Erythroblast (primary cell): ENCODE measurements at regions not wholly inside any gene's neighbourhood (a gene's known extent, or its start where the extent isn't known, plus 50 kb on each side); places are given as distances from the start of the nearest gene placed in this dataset.

Experiments used
- DNase-seq, 2 experiments: peaks; one replicate each; lab custom pipeline; 2025; lab: John Stamatoyannopoulos, UW
- GATA1 ChIP-seq: IDR thresholded peaks from 2 replicates; pipeline ENCODE4 v1.6.1; 2011; ENCODE audit warnings: low read depth, mild to moderate bottlenecking, control low read depth, low read length, moderate library complexity
- POLR2A ChIP-seq: IDR thresholded peaks from 2 replicates; pipeline ENCODE4 v1.6.1; 2011; ENCODE audit warnings: mild to moderate bottlenecking, low read length

DNA sequence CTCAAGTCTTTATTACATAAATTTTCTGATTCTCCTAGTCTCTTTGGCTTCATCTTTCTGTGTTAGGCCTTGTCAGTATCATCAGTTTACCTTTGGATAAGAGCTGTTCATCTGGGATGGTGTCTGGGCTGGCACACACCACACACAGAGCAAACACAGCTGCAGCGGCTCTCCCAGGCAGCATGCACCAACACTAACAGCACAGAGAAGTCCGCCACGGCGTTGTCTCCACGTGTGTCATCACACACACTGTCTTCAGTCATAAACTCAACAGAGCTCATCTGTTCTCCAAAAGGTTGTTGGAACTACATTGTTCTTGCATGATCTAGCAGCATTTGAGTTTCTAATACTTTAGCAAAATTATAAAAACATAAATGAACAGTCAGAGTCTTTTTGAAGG, 851.9 kb upstream of the FRG1 start:
- no peak for DNase-seq
- TF ChIP-seq GATA1 (no peak), POLR2A (no peak)

DNA sequence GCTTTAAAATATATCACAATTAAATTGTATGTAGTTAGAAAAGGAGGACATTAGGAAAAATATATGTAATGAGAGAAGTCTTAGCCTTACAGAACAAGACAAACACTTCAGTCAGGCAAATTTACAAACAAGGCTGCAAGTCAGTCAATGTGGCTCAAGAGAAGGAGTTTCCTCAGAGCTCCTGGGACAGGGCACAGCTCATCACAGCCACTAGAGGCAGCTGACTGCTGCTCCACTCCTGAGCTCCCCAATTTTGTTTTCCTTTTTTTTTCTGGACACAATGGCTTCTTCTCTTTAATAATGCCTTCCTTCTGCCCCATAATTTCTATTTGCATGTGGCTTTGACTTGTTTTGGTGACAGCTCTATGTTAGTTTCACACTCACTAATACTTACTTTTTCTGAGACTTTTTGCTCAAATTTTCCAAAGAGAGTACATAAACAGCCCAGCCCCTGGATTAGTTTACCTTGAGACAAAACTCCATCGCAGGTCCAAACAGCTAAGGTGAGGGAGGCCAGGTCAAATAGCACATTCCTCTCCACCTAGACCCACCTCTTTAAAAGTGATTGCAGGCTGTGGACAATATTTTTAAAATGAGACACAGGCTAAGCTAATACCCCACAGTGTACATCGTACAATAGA, 850.4 kb upstream of the FRG1 start:
- DNase-seq, result no peak
- TF ChIP-seq GATA1, result no peak
- no peak for TF ChIP-seq POLR2A

DNA sequence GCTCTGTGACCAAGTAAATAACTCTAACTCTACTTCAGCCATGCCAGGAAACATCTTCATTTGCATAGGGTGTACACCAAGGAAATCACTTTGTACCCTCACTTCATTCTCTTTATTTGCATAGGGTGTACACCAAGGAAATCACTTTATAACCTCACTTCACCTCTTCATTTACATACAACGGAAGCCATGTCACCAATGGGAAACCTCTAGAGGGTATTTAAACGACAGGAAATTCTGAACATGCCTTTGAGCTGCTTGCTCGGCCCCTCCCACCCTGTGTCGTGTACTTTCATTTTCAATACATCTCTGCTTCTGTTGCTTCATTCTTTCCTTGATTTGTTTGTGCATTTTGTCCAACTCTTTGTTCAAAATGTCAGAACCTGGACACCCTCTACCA, 848.1 kb upstream of the FRG1 start:
- no peak for TF ChIP-seq POLR2A
- no peak for TF ChIP-seq GATA1
- DNase-seq, result no peak

DNA sequence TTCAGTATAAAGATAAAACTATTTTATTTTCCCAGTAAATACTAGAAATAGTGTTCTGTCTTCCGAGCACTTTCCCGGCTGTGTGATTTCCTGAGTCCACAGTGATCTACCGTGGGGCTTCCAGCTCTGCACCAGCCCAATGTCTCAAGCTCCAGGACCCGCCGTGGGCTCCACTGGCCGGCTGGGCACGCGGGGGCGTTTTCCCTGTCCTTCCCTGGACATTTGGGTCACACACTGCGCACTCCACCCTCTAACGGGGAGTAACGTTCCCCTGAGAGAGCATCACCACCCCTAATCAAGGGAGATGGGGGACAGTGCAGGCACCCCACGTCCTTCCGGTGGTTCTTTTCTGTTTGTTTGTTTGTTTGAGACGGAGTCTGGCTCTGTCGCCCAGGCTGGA, 844.6 kb upstream of the FRG1 start:
- no peak for DNase-seq
- TF ChIP-seq GATA1, result no peak

DNA sequence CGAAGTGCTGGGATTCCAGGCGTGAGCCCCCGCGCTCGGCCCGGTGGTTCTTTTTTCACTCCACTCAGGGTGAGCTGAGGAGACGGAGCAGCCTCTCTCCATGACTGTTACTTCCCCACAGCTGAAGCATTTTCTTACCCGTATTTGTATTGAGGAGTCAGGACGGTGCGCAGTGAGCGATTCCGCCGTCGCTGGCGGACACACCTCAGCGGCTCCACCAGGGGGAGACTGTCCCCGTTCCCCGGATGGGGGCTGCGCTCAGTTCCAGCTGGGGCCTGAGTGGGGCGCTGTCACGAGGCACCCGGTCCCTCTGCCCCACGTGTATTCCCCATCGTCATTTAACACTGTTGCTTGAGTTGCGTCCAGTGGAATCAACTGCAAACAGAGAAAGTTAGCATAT, 844.0 kb upstream of the FRG1 start:
- TF ChIP-seq GATA1, result no peak
- no peak for TF ChIP-seq POLR2A

DNA sequence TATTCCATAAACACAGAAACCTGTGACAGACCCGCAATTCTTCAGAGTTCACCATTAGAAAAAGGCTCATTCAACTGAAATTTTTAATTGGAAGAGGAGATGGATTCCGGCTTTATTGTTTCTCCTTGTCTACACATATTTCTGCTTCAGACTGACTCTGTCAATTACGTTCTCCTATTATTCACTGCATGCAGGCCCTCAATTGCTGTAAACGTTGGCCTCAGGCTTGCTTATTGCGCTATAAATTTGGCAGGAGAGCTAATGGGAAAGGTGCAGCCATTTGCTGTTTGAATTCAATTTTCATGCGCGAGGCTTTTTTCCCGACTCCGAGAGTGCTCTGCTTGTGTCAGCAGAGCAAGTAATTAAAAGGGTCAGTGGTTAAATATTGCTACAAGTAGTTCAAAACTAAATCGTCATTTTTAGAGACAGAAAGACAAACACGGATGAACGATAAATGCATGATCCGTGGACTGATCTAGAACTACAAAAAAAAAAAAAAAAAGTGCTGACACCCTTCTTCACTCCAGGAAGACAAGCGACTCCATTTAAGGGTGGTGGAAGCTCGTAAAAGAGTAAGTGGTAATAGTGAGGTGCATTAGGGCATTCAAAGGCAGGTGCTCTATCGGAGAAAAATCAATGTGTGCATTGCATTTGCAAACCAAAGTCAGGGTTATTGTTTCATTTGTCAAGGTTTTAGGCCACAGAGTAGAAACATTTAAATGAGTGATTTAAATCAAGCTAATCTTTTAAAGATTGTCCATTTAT, 841.6 kb upstream of the FRG1 start:
- DNase-seq, result no peak
- TF ChIP-seq GATA1, result no peak
- no peak for TF ChIP-seq POLR2A

More for the DNA sequence above, 844.0 kb upstream of the FRG1 start:
- no peak for DNase-seq

DNA sequence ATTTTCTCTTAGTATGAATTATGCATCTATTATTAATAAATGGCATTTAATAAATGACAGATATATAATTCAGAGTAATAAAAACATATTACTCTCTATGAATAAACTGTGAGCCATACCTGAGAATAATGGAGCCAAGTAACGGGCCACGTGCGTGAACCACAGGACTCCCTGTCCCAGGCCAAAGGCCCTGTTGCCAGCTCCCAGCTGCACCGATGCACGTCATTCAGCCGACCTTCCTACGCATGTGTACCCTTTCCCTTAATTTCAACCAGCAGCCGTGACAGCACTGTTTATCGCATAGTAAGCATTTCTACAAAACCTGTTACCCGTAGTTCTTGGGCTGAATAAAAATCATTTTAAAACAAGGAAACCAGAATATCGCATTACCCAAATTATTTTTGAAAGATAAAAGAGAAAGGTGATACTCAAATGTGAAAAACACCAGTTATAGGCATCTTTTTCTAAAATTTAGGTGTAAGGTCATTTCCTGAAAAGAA, 827.2 kb upstream of the FRG1 start:
- TF ChIP-seq POLR2A (no peak), GATA1 (no peak)
- no peak for DNase-seq

DNA sequence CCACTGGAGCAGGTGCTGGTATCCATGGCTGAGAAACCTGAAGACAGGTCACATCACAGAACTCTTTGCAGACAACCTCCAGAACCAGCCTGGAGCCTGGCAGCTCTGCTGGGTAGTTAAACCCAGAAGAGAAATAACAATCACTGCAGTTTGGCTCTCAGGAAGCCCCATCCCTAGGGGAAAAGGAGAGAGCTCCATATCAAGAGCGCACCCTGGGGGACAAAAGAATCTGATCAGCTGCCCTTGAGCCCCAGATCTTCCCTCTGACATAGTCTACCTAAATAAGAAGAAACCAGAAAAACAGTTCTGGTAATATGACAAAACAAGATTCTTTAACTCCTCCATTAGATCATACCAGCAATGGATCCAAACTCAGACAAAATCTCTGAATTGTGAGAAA, 823.2 kb upstream of the FRG1 start:
- TF ChIP-seq GATA1 (no peak), POLR2A (no peak)

DNA sequence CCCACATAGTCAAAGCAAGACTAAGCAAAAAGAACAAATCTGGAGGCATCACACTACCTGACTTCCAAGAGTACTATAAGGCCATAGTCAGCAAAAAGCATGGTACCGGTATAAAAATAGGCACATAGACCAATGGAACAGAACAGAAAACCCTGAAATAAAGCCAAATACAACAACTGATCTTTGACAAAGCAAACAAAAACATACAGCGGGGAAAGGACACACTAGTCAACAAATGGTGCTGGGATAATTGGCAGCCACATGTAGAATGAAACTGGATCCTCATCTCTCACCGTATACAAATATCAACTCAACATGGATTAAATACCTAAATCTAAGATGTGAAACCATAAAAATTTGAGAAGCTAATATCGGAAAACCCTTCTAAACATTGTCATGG, 819.3 kb upstream of the FRG1 start:
- TF ChIP-seq POLR2A, result no peak
- no peak for TF ChIP-seq GATA1
- DNase-seq, result no peak

More for the DNA sequence above, 823.2 kb upstream of the FRG1 start:
- no peak for DNase-seq

DNA sequence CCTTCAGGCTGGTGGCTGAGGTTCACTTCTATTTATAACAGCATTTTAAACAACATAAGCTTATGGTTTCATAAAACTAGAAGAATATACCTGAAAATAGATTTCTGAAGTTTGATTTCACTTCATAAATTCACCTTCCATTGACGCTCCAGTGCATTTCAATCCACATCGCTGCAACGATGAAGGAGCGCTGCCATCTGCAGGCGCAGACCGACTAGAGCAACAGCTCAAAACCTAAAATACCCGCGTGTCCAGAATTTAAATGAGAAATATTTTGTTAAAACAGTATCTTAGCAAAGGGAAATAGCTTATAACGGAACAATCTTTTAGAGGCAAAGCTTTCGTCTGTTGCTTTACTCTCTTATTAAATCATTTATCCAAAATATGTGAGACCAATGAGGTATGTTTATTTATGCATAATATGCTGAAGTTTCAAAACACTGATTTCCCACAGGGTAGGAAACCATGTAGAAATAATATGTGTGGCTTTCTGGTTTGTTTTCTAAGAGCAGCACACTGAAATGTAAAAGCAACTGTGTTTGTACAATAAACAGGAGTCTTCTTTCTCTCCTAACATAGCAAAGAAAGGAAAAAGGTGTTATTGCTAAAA, 816.4 kb upstream of the FRG1 start:
- no peak for DNase-seq
- TF ChIP-seq GATA1 (no peak), POLR2A (no peak)

DNA sequence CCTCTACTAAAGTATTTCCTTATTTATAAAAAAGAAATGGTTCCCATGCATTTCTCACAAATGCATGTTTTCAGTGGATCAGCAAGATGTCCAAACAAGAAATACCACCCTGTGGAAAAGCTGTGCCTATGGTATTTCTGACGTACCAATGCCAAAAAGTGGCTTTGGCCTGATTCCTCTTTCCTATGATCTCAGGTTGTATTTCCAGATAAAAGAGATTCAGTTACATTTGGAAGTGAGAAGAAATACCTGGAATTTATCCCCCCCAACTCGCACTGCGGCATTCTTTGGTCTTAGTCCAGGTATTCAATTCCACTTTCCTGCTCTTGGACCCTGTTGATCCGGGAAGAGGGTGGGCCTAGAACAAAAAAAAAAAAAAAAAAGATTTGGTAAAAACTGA, 815.9 kb upstream of the FRG1 start:
- DNase-seq, result no peak
- TF ChIP-seq POLR2A (no peak), GATA1 (no peak)

DNA sequence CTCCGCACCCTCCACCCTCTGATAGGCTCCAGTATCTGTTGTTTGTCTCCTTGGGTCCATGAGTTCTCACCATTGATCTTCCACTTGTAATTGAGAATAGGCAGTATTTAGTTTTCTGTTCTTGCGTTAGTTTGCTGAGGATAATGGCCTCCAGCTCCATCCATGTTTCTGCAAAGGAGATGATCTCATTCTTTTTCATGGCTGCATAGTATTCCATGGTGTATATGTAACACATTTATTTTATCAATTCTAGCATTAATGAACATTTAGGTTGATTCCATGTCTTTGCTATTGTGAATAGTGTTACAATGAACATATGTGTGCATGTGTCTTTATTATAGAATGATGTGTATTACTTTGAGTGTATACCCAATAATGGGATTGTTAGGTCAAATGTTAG, 814.6 kb upstream of the FRG1 start:
- no peak for TF ChIP-seq GATA1
- no peak for TF ChIP-seq POLR2A
- DNase-seq, result no peak

DNA sequence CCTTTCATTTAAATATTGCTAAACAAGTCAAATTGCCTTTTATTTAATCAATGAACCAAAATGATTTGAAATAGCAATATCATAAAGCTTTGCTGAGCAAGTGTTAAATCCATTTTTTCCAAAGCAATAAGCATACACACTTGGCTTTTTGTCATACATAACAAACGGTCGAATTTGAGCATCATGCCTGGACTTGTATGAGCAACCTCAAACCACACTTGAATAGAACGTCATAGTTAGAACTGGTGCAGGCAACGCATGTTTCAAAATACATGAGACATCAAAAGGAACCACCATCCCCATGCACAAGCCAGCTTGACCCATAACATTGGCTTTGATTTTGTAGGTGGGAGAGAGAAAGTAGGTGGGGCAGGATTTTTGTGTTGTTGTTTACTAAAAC, 812.3 kb upstream of the FRG1 start:
- TF ChIP-seq GATA1 (no peak), POLR2A (no peak)
- no peak for DNase-seq

DNA sequence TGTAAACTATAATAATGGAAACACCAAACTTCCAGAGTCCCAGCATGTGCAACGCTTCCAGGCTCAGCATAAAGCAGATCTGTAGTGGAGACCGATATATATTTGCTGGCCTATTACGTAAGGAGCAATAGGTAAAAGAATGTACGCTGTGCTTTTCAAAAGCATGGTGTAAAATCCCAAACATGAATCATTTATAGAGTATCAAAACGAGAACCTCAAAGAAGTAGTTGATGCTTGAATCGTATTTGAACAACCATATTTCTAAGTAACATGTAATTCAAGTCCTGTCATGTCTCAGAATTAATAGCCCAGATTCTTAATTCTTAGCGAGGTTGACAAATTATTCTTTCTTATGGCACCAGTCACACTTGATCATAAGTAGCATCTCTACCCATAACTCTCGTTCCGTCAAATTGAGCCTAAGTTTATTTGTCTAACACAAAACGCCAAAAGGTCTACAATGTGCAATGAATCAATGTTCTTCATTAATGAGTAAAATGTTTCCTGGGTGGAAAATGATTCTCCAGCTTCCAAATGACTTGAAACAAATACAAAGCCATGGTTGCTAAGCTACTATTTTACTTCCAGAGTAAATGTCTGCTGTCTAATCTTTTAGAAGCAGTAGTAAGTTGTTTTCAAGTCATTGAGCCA, 811.5 kb upstream of the FRG1 start:
- TF ChIP-seq POLR2A (no peak), GATA1 (no peak)
- DNase-seq, result no peak
